ENCODE measurements at regions not wholly inside any gene's neighbourhood (a gene's known extent, or its start where the extent isn't known, plus 50 kb on each side); places are given as distances from the start of the nearest gene placed in this dataset.
"Not testable (repeated sequence)": the region's sequence is repeated elsewhere in the genome, so short reads cannot be mapped to it uniquely, and the experiment has no call there.

DNA sequence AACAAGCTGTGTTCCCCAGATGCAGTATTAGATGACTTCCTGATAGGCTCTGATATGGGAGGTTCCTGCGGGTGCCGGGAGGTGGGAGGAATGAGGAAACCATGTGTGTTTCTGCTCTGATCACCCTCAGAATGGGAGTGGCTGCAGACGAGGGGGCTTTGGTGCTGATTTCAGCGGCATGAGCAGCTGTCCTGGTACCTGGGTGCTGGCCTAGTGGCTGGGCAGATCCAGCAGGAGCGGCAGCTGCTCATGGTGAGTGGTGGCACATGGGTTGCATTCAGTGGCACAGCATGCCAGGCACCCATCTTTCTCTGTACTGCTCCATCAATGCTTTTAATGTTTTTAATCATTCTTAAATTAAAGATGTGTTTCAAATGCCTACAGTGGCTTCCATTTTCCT is 177.2 kb upstream of the NETO1 start:
- no peak for FAIRE-seq

DNA sequence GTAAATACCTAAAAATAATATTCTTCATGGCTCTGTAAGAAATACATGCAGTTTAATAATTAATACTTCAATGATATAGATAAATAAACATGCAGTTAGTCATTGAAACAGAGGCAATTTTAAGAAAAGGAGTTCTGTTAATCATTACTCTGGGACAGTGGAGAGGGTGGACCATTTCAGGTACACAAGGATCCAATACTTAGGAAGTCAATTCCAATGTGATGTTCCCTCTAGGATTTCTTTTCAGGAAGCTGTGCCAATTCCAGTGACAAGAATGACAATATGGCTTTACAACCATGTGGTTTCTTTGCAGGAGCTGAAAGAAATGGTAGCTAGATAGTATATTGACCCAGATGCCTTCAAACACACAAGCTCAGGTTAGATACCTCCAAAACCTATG is 175.8 kb upstream of the NETO1 start:
- no peak for FAIRE-seq

DNA sequence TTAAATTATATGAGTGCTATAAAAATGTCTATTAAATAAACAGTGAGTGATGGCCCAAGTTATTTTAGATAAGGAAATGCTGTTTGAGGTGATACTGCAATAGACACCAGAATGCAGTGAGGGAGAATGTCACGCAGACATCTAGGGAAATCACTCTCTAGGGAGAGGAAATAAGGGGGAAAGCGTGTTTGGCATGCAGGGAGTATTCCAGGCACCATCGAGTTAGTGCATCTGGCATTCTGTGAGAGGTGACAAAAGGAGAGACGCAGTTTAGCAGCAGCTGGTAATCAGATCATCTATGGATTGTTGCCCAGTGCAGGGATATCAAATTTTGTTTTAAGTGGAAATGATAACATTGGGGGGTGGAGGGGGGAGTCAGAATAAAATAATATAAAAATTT is 175.4 kb upstream of the NETO1 start:
- no peak for FAIRE-seq

DNA sequence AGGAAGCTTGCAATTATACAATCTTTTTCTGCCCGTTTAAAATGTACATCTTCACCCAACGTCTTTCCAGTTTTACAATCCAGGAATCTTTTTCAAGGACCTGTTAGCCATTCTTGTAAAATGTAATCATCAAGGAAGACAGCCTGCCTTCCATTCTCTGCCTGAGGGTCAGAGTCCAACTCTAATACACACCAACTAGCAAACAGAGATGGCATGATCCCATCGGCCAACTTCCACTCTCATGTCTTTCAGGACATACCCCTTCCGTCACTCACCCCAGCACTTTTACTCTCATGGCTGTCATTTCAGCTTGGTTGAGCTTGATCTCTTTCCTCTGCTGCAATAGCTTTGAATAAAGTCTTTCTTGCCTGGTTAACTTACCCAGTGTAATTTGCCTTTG is 172.5 kb upstream of the NETO1 start:
- no peak for FAIRE-seq

- no peak for FAIRE-seq
These were observed 170.5 kb upstream of the NETO1 start for GRCh38 chr18:73038336-73038735.

DNA sequence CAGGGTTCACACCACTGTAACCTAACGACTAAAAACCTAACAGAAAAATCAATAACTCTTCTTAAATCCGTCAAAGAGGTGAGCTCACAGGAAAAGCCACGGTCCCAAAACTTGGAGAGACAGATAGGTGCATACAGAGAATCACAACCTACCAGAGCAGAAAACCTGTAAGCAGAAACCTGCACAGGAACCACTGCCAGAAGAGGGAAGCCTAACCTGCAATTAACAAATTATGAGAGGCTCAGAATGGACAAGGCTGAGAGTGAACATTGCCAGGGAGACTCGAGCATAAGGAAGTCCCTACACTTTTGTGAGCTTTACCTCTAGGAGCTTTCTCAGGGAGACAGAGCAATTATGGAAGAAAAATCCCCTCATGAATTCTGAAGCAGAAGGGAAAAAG is 156.2 kb upstream of the NETO1 start:
- no peak for FAIRE-seq

- FAIRE-seq = no peak
These were observed 141.9 kb upstream of the NETO1 start for GRCh38 chr18:73009691-73010090.

- FAIRE-seq = no peak
These were observed 140.1 kb upstream of the NETO1 start for GRCh38 chr18:73007915-73008308.

DNA sequence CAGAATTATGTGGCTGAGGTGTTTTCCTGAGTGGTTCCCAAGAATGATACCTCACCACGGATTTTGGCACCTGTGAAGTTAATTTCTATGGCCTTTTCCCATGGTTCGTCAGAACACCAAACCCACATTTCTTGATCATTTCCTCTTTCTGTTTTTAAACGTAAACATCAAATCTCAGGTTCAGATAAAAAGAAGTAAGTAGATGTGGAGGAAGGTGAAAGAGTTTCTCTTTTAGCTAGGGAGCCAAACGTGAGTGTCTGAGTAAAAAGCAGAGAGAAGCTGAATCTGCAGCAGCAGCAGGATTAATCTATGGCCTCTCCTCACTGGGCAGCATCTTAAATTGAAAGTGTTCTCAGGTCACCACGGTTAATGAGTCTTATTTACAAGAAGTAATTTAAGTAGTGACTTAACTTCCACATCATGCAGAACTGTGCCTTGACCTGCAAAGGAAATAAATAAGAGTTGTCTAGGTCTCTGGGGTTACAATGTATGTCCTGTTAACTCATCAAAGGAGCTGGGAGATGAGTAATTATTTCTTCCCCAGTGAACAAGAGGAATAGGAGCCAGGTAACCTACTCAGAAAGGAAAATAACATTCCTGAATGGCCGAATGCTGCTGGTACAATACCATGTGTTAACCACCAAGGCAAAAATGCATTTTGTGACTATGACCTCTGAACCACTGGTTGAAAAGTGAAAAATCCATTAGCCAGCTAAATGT is 139.6 kb upstream of the NETO1 start:
- no peak for FAIRE-seq

GRCh38 chr18:73006331-73006730 is 138.5 kb upstream of the NETO1 start:
- FAIRE-seq = no peak

- FAIRE-seq = no peak
These were observed 136.5 kb upstream of the NETO1 start for GRCh38 chr18:73004260-73004659.

DNA sequence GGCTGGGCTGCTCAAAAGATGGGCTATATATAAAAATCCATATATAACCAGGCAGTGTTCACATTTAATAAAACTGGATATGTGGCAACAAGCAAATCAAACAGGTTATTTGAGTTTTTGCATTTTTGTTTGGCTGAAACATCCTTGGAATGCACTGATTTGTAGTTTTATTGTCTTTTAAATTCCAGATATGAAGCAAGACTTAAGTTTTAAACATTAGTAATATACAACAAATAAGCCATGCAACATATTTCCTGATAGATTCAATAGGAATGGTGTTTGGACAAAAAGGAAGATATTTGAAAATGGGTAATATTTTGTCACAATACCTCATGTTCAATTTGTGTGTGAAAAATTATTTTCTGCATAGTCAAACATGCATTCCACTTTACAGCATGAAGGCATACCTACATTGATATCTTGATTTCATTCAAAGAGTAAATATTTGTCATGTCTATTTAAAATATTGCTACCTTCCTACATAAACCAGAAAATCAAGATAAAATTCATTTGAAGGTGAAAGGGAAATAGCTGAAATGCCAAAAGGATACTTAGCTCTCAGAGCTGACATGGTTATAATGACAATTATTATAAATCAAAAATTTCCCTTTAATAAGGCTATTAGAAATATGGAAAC is 132.3 kb upstream of the NETO1 start:
- FAIRE-seq = no peak

DNA sequence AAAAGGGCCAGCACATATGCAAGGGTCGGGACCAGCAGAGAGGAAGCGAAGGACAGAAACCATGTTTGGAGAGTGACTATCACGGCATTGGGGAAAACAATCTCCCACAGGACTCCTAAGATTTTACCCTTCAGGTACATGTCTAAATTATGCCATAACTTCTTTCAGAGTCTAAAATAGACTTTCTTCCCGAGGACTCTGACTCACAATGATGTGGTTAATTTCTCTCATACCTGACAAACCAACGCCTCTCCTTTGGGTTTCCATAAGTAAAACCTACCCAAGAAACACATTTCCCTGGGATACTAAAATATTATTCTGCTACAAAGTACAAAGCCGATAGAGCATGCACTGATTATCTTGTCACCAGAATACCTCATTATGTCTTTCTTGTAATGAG is 127.8 kb upstream of the NETO1 start:
- FAIRE-seq = no peak

DNA sequence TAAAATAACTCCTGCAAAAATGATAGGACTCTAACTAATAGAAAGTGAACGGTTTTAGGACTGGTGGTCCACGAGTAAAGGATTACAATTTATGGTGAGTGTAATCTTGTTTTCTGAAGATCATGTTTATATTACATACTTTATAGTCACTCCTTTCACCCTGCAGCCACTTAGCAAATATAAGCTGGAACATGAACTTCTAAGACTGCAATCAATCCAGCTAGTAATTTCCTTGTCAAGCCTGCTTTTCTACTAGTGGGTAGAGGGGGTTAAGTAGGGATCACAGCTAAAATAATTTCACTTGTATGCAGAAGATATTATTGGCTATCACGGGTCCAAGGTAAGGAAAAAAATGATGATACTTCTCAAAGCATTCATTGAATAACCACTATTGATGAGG is 125.5 kb upstream of the NETO1 start:
- FAIRE-seq = no peak

- FAIRE-seq = no peak
These were observed 123.6 kb upstream of the NETO1 start for GRCh38 chr18:72991379-72991778.

DNA sequence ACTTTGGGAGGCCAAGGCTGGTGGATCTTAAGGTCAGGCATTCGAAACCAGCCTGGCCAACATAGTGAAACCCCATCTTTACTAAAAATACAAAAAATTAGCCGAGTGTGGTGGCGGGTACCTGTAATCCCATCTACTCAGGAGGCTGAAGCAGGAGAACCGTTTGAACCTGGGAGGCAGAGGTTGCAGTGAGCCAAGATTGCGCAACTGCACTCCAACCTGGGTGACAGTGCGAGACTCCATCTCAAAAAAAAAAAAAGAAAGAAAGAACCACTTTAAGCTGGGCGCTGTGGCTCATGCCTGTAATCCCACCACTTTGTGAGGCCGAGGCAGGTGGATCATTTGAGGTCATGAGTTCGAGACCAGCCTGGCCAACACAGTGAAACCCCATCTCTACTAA is 119.8 kb upstream of the NETO1 start:
- not testable (repeated sequence) for FAIRE-seq

DNA sequence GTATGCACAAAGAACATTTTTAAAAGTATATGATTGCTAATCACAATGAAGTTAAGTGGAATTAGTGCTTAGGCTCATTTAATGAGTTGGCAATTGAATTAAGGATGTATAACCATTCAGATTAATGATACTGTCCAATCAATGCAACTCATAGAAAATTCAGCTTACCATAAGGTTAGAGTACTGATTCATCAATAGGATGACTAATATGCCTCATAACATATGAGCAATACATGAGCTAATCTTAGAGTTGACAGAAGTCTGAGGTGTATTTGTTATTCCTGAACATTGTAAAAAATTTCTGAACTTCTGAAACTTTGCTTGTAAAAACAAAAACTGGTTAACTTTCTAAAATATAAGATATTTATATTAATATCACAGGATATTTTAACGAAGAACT is 118.3 kb upstream of the NETO1 start:
- no peak for FAIRE-seq

GRCh38 chr18:72985686-72986085 is 117.9 kb upstream of the NETO1 start:
- FAIRE-seq = no peak

DNA sequence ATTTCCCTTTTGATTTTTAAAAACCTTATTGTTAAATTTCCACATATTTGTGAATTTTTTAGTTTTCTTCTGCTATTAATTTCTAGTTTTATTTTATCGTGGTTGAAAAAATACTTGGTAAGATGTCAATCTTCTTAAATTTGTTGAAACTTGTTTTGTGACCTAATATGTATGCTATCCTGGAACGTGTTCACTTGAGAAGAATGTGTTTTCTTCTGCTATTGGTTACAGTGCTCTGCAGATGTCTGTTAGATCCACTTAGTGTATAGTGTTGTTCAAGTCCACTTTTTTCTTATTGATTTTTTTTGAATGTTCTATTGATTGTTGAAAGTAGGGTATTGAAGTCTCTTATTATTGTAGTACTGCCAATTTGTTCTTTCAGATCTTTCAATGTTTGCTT is 116.5 kb upstream of the NETO1 start:
- FAIRE-seq = no peak

- no peak for FAIRE-seq
These were observed 106.1 kb upstream of the NETO1 start for GRCh38 chr18:72973841-72974240.

GRCh38 chr18:72965616-72966015 is 97.8 kb upstream of the NETO1 start:
- no peak for FAIRE-seq

GRCh38 chr18:72958195-72958594 is 90.4 kb upstream of the NETO1 start:
- FAIRE-seq = not testable (repeated sequence)

GRCh38 chr18:72948439-72948838 is 80.7 kb upstream of the NETO1 start:
- FAIRE-seq = no peak

DNA sequence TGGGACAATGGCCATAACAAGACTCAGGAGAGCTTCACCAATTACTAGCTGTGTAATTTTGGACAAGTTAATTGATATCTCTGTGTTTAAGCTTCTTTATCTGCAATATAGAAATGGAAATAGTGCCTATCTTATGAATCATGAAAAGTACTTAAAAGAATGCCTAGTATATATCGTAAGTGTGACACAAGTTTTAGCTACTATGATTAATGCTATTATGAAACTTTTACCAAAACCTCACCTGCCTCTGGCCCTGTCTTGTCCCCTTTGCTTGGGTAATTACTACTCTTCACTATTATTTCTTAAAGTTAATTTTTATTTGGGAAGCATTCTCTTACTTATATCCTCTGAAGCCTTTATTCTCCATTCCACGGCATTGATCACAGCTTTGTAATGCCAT is 75.0 kb upstream of the NETO1 start:
- no peak for FAIRE-seq

GRCh38 chr18:72940986-72941385 is 73.2 kb upstream of the NETO1 start:
- no peak for FAIRE-seq

Data from colon (tissue), 2 donors.